NCI-H69 (cell line): ENCODE measurements at regions not wholly inside any gene's neighbourhood (a gene's known extent, or its start where the extent isn't known, plus 50 kb on each side); places are given as distances from the start of the nearest gene placed in this dataset.
A peak's percentile ranks its signal among the peaks of the same experiment; 100 is the strongest.
"Not testable (repeated sequence)": the region's sequence is repeated elsewhere in the genome, so short reads cannot be mapped to it uniquely, and the experiment has no call there.

Experiments
- DNase-seq: peaks from one replicate; lab custom pipeline; 2025; lab: John Stamatoyannopoulos, UW

- DNase-seq: no peak
Measured at GRCh38 chr1:38787041-38787440, 72.5 kb downstream of the RRAGC start.

GRCh38 chr1:38786040-38786436 is 73.5 kb downstream of the RRAGC start:
- no peak for DNase-seq

- DNase-seq: no peak
Measured at GRCh38 chr1:38785285-38786039, 74.1 kb downstream of the RRAGC start.

GRCh38 chr1:38784452-38785284 is 74.9 kb downstream of the RRAGC start:
- DNase-seq: no peak

GRCh38 chr1:38783640-38784229 is 75.8 kb downstream of the RRAGC start:
- DNase-seq: peak; percentile 50

GRCh38 chr1:38781872-38782617 is 77.5 kb downstream of the RRAGC start:
- no peak for DNase-seq

- DNase-seq: no peak
Measured at GRCh38 chr1:38780133-38780532, 79.4 kb downstream of the RRAGC start.

GRCh38 chr1:38779491-38779890 is 80.1 kb downstream of the RRAGC start:
- DNase-seq: no peak

GRCh38 chr1:38778521-38778920 is 81.1 kb downstream of the RRAGC start:
- no peak for DNase-seq

GRCh38 chr1:38778051-38778450 is 81.5 kb downstream of the RRAGC start:
- DNase-seq: no peak

GRCh38 chr1:38777464-38777957 is 82.1 kb downstream of the RRAGC start:
- no peak for DNase-seq

GRCh38 chr1:38776466-38777065 is 83.0 kb downstream of the RRAGC start:
- DNase-seq: no peak

GRCh38 chr1:38775175-38775845 is 84.3 kb downstream of the RRAGC start:
- no peak for DNase-seq

- no peak for DNase-seq
Measured at GRCh38 chr1:38773483-38773882, 86.1 kb downstream of the RRAGC start.

GRCh38 chr1:38772953-38773352 is 86.6 kb downstream of the RRAGC start:
- DNase-seq: no peak

- DNase-seq: no peak
Measured at GRCh38 chr1:38772026-38772425, 87.5 kb downstream of the RRAGC start.

- DNase-seq: not testable (repeated sequence)
Measured at GRCh38 chr1:38770516-38771173, 88.9 kb downstream of the RRAGC start.

GRCh38 chr1:38766125-38766524 is 93.4 kb downstream of the RRAGC start:
- DNase-seq: no peak

GRCh38 chr1:38763121-38763520 is 96.5 kb downstream of the RRAGC start:
- DNase-seq: no peak

- DNase-seq: no peak
Measured at GRCh38 chr1:38760562-38760961, 99.0 kb downstream of the RRAGC start.
